ENCODE measurements at regions not wholly inside any gene's neighbourhood (a gene's known extent, or its start where the extent isn't known, plus 50 kb on each side); places are given as distances from the start of the nearest gene placed in this dataset.
"Not testable (repeated sequence)": the region's sequence is repeated elsewhere in the genome, so short reads cannot be mapped to it uniquely, and the experiment has no call there.

DNA sequence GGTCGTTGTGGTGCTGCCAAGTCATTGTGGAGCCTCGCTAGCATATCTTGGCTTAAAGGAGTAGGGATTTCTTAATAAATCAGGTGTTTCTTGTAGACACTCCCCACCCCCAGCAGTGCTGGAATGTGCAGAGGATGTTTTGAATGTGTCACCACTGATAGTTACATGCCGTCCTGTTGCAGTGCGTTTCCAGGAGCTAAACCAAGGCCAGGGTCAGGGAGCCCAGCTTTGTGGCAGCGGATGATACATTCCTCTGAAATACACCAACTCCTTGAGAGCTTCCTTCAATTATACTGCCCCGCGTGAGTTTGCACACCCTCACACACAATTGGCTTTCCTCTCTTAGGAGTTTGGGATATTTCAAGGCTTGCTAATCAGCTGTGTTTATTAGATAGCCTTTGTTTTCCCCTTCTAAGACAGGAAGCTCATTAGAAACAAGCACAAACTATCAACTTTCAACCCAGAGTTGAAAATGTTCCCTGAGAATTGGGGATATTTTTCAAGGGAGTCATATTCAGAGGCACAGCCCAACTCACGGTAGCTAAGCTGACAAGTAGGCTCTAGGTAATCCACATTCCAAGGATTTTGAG is 154.9 kb downstream of the C12orf75 start:
- DNase-seq, result no peak

DNA sequence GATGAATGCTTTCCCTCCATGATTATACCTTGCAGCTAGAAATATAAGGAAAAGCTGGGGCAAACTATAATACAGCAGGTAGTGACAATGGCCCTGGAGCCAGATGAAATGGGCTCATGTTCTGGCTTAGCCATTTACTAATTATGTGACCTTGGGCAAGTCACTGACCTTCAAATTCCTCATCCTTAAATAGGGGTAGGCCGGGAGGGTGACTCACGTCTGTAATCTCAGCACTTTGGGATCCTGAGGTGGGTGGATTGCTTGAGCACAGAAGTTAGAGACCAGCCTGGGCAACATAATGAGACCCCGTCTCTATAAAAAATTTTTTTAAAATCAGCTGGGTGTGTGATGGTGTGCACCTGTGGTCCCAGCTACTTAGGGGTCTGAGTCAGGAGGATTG is 155.4 kb downstream of the C12orf75 start:
- no peak for DNase-seq

DNA sequence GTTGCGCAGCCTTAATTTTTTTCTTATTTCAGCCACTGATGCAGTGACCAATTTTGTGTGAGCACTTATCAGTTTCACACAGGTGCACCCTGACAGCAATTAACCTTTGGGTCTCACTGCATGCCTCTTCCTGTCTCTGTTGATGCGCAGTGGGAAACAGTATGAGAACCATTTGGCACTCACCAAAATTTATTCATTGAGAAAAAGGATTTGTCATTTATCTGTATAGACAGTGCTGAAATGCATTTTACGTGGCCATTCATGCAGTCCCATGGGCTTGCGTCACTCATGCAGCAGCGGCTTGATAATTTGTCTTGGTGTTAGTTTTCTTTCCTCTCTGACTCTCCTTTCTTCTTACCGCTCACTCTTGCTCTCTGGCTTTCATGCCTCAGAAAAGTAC is 157.5 kb downstream of the C12orf75 start:
- no peak for DNase-seq

DNA sequence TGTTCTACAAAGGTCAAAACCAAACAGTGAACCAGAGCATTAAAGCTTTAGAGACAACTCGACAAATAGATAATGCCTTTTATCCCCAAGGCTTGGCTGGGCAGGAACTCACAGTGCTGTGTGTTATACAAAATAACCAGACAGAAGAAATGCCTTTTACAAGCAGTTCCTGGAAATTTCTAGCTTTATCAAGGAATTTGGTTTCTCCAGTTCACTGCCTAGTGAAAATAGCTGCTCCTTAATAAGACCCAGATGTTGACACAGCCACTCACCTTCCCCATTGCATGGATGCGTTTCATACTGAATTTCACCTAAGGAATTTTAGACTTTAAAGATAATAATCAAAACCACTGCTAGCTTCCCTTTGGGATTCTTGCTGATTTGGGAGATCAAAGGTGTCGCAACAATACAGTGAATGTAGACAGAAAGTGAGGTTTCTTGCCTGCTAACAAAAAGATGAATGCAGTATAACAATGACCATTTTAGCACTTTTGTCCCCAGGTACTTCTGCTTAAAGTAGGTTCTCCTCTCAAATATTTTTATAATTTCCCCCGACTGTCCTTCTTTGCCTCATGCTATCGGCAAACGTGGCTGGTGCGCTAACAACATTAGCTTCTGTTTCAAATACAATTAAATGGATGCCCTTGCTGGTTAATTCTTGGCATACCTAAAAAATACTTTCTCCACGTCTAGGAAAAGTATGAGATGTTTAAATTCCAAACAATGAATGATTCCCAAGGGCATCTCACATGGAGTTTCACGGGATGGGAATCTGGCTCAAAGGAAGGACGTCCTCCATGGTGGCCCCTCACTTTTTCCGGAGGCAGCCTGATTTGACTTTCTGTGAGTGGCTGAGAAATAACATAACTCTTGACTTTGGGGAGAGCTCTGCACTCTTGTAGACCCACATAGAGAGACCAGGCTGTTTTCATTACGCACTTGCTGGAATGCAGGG is 162.4 kb downstream of the C12orf75 start:
- DNase-seq, result no peak

DNA sequence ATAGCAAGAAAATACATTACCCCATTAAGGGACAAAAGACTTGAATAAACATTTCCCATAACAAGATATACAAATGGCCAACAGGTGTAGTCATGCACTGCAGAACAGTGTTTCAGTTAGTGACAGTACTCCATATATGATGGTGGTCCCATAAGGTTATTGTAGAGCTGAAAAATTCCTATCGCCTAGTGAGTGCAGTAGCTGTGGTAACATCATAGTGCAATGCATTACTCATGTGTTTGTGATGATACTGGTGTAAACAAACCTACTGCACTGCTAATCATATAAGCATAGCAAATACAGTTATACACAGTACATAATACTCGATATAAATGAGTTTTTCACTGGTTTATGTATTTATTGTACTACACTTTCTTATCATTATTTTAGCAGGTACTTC is 168.7 kb downstream of the C12orf75 start:
- DNase-seq, result no peak

DNA sequence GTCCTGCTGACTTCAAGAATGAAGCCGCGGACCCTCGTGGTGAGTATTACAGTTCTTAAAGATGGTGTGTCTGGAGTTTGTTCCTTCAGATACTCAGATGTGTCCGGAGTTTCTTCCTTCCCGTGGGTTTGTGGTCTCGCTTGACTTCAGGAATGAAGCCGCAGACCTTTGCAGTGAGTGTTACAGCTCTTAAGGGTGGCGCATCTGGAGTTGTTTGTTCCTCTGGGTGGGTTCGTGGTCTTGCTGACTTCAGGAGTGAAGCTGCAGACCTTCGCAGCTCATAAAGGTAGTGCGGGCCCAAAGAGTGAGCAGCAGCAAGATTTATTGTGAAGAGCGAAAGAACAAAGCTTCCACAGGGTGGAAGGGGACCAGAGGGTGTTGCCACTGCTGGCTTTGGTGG is 170.2 kb downstream of the C12orf75 start:
- DNase-seq, result not testable (repeated sequence)

DNA sequence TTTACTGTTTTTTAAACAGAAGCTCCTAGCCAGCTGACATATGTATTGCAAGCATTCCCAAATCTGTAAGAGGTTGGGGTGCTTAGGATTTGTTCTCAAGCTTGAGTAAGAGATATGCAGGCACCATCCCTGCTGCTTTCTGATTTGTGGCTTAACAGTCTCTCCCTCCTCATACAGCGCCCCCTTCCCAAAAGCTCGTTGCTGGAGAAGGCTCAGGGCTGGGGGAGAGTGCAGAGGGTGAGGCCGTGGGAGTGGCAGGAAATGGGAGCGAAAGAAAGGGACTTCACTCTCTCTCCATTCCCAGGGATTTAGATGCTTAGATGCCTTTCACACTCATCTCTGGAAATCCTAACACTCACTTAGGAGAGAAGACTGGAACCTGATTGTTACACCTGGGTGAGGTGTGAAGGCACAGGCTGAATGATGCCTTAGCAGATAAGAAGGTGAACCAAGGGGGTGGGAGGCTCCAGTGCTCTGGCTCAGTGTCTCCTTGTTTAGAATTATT is 172.0 kb downstream of the C12orf75 start:
- no peak for DNase-seq

DNA sequence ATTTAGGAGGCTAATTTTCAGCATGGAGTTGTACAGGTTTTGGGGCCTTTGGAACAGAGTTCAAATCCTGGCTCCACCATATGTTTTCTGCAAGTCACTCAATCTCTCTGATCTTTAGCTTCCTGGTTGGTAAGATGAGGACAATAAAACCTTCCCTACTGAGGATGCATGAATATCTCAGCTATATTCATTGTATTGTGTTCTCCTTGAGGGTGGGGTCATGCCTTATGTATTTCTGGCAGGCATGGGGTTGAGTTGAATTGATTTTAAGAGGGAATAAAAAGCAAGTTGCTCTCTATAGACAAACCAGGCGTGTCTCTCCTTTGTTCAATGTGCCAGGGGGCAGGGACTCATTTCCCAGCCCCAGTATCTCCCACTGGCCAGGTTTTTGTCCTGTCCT is 173.1 kb downstream of the C12orf75 start:
- no peak for DNase-seq

DNA sequence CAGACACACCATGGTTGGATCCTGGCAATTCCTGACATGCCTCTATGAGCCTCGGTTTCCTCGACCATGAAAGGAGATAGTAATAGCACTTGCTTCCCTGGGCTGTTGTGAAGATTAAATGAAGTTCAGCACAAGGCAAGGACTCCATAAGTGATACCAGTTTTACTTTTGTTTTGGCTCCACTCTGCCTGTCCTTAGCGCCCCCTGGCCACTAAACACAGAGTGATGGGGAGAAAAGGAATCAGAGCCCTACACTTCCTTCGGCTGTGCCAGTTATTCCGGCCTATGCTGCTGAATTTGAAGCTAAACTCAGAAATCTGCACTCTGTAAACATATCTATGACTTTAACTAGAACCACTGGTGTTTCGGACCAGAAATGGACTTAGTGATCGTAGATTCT is 173.8 kb downstream of the C12orf75 start:
- no peak for DNase-seq

DNA sequence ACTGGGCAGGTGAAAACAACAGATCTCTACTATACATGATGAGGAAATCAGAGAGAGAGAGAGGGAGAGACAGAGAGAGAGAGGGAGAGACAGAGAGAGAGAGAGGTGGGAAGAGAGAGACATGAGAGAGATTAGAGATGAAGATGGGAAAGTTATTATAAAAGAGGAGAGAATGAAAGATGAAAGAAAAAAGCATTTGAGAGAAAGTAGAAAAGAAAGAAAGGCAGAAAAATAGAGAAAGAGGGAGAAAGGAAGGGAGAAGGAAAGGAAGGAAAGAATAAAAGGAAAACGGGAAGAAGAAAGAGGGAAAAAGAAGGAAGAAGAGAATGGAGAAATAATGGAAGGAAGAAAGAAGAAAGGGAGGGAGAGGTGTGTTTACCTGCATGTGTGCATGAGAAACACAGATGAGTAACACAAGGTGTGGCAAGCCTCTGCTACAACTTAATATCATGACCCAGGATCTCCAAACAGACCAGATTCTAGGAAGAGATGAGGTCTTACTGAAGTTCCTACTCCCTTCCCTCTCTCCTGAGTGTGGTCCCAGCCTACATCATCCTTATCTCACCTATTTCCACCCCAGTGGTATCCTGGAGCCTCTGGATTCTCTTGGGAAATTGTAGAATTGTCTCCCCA is 176.3 kb downstream of the C12orf75 start:
- no peak for DNase-seq

DNA sequence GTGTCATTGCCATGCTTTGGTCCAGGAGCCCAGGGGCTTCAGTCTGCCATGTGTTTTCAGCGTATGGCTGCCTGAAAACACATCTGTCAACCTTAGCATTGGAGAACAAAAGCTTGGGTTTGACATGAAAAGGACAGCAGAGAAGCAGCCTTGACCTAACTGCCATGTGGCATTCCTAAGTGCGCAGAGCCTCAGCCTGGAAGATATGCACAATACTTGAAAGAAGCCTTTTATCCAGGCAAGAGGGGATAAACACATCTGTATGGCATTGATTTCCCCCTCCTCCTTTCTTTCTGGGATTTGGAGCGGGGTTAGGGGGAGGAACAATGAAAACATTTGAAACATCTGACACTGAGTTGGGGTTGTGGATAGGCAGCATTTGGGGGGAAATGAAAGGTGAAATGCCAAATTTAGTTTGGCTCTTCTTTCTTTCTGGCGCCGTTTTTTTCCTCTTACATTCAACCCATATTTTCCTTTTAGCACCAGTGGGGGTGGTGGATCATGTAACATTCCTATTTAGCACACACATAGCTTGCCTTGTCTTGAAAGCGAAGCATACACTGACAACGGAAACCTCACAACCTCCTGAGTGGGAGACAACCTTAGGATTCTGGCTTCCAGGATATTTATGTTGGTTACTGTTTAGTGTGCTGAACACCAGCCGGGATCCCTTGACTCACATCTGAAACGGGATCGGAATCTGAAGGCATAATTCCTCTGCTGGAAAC is 177.0 kb downstream of the C12orf75 start:
- DNase-seq, result no peak

DNA sequence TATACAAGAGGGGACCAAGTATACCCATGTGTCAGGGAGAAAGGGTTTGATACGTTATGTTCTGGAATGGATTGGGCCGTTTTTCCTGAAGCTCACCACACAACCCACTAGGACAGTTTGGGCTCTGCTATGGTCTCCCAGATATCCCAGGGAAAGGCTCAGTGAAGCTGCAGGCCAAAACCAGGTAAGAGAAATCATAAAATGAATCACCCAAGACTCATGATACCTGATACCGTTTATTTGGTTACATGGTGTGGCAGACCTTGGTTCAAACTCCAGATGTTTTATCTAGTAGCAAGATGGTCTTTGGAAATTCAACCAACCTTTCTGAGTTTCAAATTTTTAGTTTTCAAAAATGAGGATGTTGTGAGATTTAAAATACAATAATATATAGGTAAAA is 177.6 kb downstream of the C12orf75 start:
- DNase-seq, result no peak

DNA sequence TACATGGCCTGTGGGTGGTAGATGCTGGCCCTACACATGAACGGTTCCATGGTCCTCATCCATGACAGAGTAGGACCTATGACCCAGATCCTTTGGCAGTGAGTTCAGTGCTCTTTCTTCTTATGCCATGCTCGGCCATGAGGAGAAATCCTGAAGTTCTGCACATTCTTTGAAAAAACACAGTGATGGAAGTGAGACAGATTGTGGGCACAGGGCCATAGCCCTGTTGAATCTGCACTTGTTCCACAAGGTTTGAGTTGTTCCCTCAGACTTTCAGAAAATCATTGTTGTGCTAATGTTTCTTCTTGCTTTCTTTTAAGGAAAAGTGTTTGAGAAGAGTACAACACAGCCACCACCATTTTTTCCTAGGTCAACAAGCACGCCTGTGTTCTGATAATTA is 180.0 kb downstream of the C12orf75 start:
- DNase-seq, result no peak

DNA sequence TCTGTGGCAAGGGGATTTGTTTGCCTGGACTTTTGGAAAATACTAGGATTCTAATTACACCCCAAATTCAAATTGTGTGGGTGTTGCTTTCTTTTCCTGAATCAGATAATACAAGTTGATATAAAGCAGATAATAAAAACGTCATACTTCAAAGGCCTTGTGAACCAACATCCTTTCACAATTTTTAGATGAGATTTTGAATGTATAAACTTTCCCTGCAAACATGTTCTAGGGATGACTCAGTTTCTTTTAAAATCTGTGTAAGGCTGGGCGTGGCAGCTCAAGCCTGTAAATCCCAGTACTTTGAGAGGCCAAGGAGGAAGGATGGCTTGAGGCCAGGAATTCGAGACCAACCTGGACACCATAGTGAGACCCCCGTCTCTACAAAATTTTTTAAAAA is 182.4 kb downstream of the C12orf75 start:
- not testable (repeated sequence) for DNase-seq

DNA sequence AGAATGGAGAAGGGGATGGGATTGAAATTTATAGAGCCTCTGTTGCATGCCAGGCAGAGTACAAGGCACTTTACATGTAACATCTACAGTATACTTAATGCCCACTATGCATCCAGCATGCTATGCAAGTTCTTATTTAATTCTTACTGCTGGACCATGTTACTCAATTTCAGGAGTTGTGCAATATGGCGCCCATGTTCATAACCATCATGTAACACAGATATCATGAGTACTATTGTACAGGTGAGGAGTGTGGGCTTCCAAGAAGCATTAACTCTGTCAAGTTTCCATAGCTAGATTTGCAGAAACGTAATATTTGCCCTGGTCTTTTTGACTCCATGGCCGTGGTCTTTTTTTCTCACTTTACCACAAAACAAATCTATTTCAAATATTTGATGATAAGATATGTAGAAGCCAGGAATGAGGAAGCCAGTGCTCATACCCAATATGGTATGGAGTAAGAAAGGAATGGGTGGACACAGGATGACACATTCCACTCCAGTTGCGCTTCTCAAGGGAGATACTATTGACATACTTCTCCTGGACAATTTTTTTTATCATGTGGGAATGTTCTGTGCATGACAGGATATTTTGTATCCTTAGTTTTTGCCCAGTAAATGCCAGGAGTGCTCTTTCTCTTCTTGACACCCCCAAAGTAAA is 191.8 kb downstream of the C12orf75 start:
- no peak for DNase-seq

DNA sequence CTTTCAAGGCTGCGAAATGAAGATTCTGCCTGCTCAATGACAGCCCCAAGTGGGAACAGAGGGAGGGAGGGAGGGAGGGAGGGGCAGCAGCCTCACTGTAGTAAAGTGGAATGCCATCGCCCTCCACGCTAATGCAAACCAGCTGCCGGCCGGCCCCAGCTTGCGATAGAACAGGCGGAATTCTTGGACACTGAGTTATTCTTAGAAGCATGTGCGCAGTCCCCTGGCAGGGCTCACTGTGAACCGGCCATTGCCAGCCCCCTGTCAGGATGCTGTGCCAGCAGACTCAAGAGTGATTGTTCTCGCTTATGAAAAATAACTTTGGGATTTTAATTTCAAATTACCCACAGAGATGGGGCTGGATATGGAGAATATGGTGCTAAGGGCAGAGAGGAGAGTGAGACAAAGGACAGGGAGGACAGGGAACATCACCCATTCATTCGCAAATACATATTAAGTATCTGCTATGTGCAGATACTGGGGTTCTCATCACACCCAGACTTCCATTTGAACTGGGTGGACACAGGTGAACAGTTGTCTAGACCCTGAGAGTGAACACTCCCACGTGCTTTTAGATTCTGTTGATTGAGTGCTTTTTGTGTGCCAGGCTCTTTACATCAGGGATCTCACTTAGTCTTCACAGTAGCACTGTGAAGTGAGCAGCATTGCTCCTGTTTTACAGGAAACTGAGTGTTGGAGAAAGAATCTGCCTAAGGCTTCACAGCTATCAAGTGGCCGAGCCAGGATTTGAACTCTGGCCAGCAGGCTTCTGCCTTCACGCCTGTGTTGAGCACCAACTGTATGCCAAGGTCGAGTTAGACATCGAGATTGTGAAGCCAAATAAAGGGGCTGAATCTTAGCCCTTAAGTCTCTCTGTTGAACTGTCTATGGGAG is 192.9 kb downstream of the C12orf75 start:
- DNase-seq, result no peak

DNA sequence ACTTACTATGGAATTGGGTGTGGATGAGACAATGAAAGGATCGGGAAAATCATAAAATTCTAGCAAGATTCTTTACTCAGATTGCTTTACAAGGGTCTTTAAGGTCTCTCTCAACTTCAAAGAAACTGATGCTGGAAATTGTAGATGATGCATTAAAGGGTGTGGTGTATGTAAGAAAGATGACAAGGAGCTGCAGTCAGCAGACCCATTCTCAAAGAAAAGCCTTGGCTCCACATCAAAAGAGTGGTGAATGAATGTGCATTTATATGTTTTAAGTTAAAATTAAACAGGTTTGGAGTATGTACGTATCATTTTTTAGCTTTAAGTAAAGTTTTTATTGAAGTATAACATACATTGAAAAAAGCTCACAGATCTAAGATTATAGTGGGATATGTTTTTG is 194.5 kb downstream of the C12orf75 start:
- no peak for DNase-seq

DNA sequence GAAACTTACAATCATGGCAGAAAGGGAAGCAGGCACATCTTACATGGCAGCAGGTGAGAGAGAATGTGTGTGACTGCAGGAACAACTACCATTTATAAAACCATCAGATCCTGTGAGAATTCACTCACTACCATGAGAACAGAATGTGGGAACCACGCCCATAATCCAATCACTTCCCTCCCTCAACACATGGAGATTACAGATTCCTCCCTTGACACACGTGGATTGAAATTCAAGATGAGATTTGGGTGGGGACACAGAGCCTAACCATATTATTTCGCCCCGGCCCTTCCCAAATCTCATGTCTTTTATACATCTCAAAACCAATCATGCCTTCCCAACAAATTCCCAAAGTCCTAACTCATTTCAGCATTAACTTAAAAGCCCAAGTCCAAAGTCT is 203.6 kb downstream of the C12orf75 start:
- no peak for DNase-seq

DNA sequence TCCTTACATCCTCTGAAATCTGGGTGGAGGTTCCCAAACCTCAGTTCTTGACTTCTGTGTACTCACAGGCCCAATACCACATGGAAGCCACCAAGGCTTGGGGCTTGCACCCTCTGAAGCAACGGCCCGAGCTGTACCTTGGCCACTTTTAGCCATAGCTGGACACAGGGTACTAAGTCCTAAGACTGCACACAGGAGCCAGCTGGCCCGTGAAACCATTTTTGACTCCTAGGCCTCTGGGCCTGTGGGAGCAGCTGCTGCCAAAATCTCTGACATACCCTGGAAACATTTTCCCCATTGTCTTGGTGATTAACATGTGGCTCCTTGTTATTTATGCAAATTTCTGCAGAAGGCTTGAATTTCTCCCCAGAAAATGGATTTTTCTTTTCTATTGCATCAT is 204.5 kb downstream of the C12orf75 start:
- DNase-seq, result not testable (repeated sequence)

DNA sequence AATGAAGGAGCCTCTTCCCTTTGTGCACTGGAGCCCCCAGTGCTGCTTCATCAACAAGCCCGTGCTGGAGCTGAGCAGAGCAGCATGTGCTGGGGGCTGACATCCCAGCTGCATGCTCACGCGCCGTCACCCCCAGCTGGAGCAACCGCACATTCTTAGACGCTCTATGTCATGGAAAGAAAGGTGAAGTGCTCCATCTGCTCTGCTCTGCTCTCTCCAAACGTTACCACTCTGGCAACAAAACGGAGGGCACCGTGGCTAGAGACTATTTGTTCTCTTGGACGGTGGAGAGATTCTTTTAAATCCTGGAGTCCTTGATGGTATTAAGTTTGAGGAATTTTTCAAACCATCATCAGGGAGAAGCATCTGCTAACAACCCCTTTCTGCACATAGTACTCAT is 208.4 kb downstream of the C12orf75 start:
- no peak for DNase-seq

DNA sequence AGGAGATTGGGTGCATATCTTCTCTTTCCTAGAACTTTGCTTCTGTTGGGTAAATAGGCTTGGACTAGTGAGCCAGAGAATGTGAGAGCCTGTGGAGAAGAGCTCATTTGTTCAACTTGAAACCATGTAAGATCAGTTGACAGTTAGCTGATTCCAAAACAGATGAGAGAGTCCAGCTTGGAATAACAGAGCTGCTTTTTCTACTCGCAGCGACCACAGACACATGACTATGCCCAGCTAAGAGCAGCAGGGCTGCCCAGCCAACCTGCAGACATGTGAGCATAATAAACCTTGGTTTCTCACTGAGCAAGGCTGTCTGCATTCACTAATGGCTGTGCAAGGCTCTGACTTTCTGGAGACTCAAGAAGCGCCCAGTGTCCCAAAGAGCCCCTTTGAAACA is 209.2 kb downstream of the C12orf75 start:
- DNase-seq, result no peak

DNA sequence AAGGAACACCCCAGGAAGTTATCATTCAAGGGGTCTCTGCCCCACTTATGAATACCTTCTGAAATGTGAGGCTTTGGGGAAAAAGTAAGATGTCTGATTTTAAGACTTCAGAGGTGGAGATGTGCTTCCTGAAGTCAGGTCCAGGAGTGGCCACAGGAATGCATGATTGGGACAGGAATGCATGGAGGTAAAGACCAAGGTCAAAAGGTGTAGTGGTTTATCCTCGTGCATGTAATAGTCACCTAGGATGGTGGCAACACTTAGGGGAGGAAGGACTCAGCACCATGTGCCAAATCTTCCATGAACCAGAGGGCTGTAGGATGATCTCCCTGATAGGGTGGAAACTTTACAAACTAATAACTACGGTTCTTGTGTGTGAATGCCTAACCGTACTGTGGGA is 217.3 kb downstream of the C12orf75 start:
- no peak for DNase-seq
